HepG2 (cell line): ENCODE measurements at regions not wholly inside any gene's neighbourhood (a gene's known extent, or its start where the extent isn't known, plus 50 kb on each side); places are given as distances from the start of the nearest gene placed in this dataset.

Source experiments
- ATAC-seq: fragments of 200-7000 bp; cut with Tn5 transposase; 3 replicates; pipeline ENCODE4 v1.9.1; 2020; ENCODE audit warnings: mild to moderate bottlenecking, moderate library complexity
- BruUV-seq: library from RNA; stranded (reverse); fragments of 400-500 nt; replicated peaks from 2 replicates; lab custom pipeline; 2021; lab: Mats Ljungman, UMichigan
- CTCF ChIA-PET: fragments of 300-600 bp; formaldehyde crosslinking; extraction: SDS; loops from one replicate; lab custom pipeline; 2021; ENCODE audit warnings: low total read pairs, inconsistent platforms, low intra/inter-chr PET ratio; lab: Yijun Ruan, JAX
- POLR2A ChIA-PET: fragments of 350-600 bp; sonication (Branson Sonifier 250); formaldehyde crosslinking; loops from one replicate; lab custom pipeline; 2020; ENCODE audit warnings: antibody characterized with exemption, inconsistent platforms; lab: Yijun Ruan, JAX
- DNase-seq: peaks from one replicate; pipeline ENCODE4 v3.0.0-alpha.2; 2015; ENCODE audit warnings: low spot score
- FAIRE-seq: peaks from 3 replicates; lab custom pipeline; 2011; peaks lifted over from hg19 to GRCh38; lab: Jason Lieb, UNC
- H2AFZ ChIP-seq: one replicate; pipeline ENCODE4 v1.6.1; 2011; ENCODE audit warnings: low read length, inconsistent platforms
- H3K27ac ChIP-seq: fragments of 300-600 bp; 3 replicates; pipeline ENCODE4 v1.8.0; 2011; ENCODE audit warnings: mixed run types, mild to moderate bottlenecking, mixed read lengths, low read length, inconsistent platforms; ENCODE audit not compliant: insufficient read depth; ENCODE audit errors: extremely low read length
- H3K27me3 ChIP-seq, 2 experiments: fragments of 200-600 bp in 1 of 2; 2 replicates in 1 of 2; 3 replicates in 1 of 2; pipeline versions ENCODE4 v1.6.0 to v1.8.0; 2011; ENCODE audit warnings: low read length in 2 of 2, mild to moderate bottlenecking in 2 of 2, moderate library complexity in 2 of 2, inconsistent platforms in 1 of 2; ENCODE audit not compliant: insufficient read depth in 2 of 2, control insufficient read depth in 1 of 2
- H3K36me3 ChIP-seq, 2 experiments: fragments of 200-600 bp in 1 of 2; replicated peaks in 1 of 2; 2 replicates in 1 of 2; 3 replicates in 1 of 2; pipeline versions ENCODE4 v1.5.1 to v1.8.0; 2011; ENCODE audit warnings: low read length in 2 of 2, inconsistent platforms in 1 of 2; ENCODE audit not compliant: insufficient read depth in 2 of 2, control insufficient read depth in 1 of 2
- H3K4me1 ChIP-seq: 2 replicates; pipeline ENCODE4 v1.5.1; 2012; ENCODE audit warnings: low read length, inconsistent platforms; ENCODE audit not compliant: insufficient read depth
- H3K4me2 ChIP-seq: 2 replicates; pipeline ENCODE4 v1.6.0; 2011; ENCODE audit warnings: low read depth, low read length, inconsistent platforms
- H3K4me3 ChIP-seq, 3 experiments: fragments of 200-600 bp in 1 of 3; sonication (generic), shearing (Covaris generic) in 1 of 3; replicated peaks in 1 of 3; 2 replicates each; pipeline ENCODE4 v1.5.1; 2011 to 2016; ENCODE audit warnings: low read length in 3 of 3, inconsistent platforms in 2 of 3, low read depth in 2 of 3, mild to moderate bottlenecking in 2 of 3, control low read depth in 1 of 3, mixed read lengths in 1 of 3; ENCODE audit not compliant: insufficient read depth in 1 of 3
- H3K79me2 ChIP-seq: one replicate; pipeline ENCODE4 v1.6.1; 2011; ENCODE audit warnings: low read length, inconsistent platforms; ENCODE audit not compliant: insufficient read depth
- H3K9ac ChIP-seq: 2 replicates; pipeline ENCODE4 v1.6.0; 2011; ENCODE audit warnings: mild to moderate bottlenecking, low read depth, low read length, inconsistent platforms; ENCODE audit not compliant: insufficient read depth
- H3K9me3 ChIP-seq: 2 replicates; pipeline ENCODE4 v1.5.1; 2012; ENCODE audit warnings: mild to moderate bottlenecking, low read length
- H4K20me1 ChIP-seq: 2 replicates; pipeline ENCODE4 v1.6.0; 2011; ENCODE audit warnings: inconsistent platforms, mild to moderate bottlenecking, low read length, moderate library complexity; ENCODE audit not compliant: insufficient read depth
- ATRX ChIP-seq: sonication (generic); formaldehyde crosslinking; IDR thresholded peaks from 2 replicates; pipeline ENCODE4 v1.4.0; 2020; ENCODE audit warnings: missing genetic modification reagents, borderline replicate concordance
- BORCS8-MEF2B ChIP-seq: sonication (generic); formaldehyde crosslinking; IDR thresholded peaks from 2 replicates; pipeline ENCODE4 v1.8.0; 2022; ENCODE audit warnings: mild to moderate bottlenecking, missing genetic modification reagents
- LRRFIP1 ChIP-seq: sonication (generic); formaldehyde crosslinking; conservative IDR thresholded peaks from 2 replicates; pipeline ENCODE4 v1.4.0; 2020; ENCODE audit warnings: missing genetic modification reagents
- MAFF ChIP-seq: IDR thresholded peaks from 2 replicates; pipeline ENCODE4 v1.6.1; 2011; ENCODE audit warnings: low read depth, low read length, improper control_type of control experiment
- MAFK ChIP-seq, 2 experiments: IDR thresholded peaks in 1 of 2; conservative IDR thresholded peaks in 1 of 2; 2 replicates each; pipeline ENCODE4 v1.6.1; 2011; ENCODE audit warnings: improper control_type of control experiment in 2 of 2, low read length in 2 of 2
- PRPF4 ChIP-seq: fragments of 200-400 bp; formaldehyde crosslinking; IDR thresholded peaks from 2 replicates; pipeline ENCODE4 v1.6.1; 2016; ENCODE audit warnings: low read length, low read depth; ENCODE audit not compliant: poor library complexity, severe bottlenecking
- ZNF138 ChIP-seq: sonication (generic); formaldehyde crosslinking; IDR thresholded peaks from 2 replicates; pipeline ENCODE4 v1.5.0; 2020; ENCODE audit warnings: mild to moderate bottlenecking, low read depth, missing genetic modification reagents
- ZNF530 ChIP-seq: sonication (generic); formaldehyde crosslinking; IDR thresholded peaks from 2 replicates; pipeline ENCODE4 v1.5.0; 2020; ENCODE audit warnings: low read depth, mild to moderate bottlenecking, missing genetic modification reagents
- WGBS: methylation state at CpG from one replicate; pipeline ENCODE4 v1.1.6; 2017; ENCODE audit warnings: low lambda C conversion rate; 5-methylcytosine and 5-hydroxymethylcytosine counted together
- in situ Hi-C: cut with HindIII; loops from 2 replicates; pipeline ENCODE4 v1.10.0; 2017; ENCODE audit warnings: low pct_unique_long_range_greater_than_20kb; ENCODE audit not compliant: extremely low pct_ligation_motif_present
- intact Hi-C: fragments of 100-400 bp; cut with micrococcal nuclease; formaldehyde crosslinking; loops from one replicate; pipeline ENCODE4 v1.10.0; 2022; ENCODE audit not compliant: unreplicated experiment
- TF ChIP-seq, protein P1 (sequence below): sonication (generic); formaldehyde crosslinking; IDR thresholded peaks from 2 replicates; pipeline ENCODE4 v1.4.0; 2020; ENCODE audit warnings: missing genetic modification reagents

DNA sequence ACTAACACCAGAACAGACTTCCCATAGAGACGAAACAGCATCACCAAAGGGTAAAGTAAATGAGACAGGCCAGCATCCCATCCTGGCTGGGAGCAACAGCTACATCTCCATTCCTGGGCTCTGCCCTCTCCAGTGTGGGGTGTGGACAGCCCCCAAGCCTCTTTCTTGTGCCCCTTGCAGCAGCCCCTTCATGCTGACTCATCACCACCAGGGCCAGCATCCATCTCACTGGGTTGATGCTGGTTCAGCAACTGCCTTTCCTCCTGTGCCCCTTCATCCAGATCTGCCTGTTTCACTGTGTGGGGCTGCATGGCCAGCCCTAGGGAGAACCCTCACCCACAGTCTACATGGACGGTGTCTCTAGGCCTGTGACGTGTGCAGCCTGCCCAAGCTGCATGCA, 569.1 kb upstream of the TBX3 start:
- no peaks in the 10 kb centered on the region for H3K9me3 ChIP-seq
- in situ Hi-C loops, result no loop called here

More for the DNA sequence above, 569.1 kb upstream of the TBX3 start:
- Histone ChIP-seq H3K36me3 (no peaks in the 10 kb centered on the region), H4K20me1 (no peaks in the 10 kb centered on the region), H3K27me3 (peaks cover 0 to 7% of the 10 kb centered on the region in 2 experiments; a peak in 2 of 5 replicates), H3K4me2 (no peak overlapping the region), H3K4me3 (no peak overlapping the region), H2AFZ (no peak overlapping the region), H3K79me2 (no peaks in the 10 kb centered on the region), H3K4me1 (no peaks in the 10 kb centered on the region), H3K9ac (no peak overlapping the region), H3K27ac (no peak overlapping the region)
- CTCF ChIA-PET, result no interaction called here
- 27% methylated on average over 3 of the region's 3 CpGs for WGBS
- BruUV-seq, result no TSS peak
- no peak for TF ChIP-seq ATRX
- no peak for TF ChIP-seq ZNF138 (CRISPR knock-in tag)
- TF ChIP-seq MAFF, result peak; percentile 32; the same call in 1 of the 2 replicates
- TF ChIP-seq ZNF530 (CRISPR knock-in tag), result no peak
- TF ChIP-seq, protein P1, sequence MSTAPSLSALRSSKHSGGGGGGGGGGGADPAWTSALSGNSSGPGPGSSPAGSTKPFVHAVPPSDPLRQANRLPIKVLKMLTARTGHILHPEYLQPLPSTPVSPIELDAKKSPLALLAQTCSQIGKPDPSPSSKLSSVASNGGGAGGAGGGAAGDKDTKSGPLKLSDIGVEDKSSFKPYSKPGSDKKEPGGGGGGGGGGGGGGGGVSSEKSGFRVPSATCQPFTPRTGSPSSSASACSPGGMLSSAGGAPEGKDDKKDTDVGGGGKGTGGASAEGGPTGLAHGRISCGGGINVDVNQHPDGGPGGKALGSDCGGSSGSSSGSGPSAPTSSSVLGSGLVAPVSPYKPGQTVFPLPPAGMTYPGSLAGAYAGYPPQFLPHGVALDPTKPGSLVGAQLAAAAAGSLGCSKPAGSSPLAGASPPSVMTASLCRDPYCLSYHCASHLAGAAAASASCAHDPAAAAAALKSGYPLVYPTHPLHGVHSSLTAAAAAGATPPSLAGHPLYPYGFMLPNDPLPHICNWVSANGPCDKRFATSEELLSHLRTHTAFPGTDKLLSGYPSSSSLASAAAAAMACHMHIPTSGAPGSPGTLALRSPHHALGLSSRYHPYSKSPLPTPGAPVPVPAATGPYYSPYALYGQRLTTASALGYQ (CRISPR knock-in tag), result no peak
- no peak for TF ChIP-seq PRPF4
- TF ChIP-seq BORCS8-MEF2B, result no peak
- peak; percentile 58 to 63 for TF ChIP-seq MAFK (conservative IDR thresholded peaks at IDR 0.05 in 1 of 2, IDR thresholded peaks at IDR 0.05 in 1 of 2; ENCODE audit: low read length in 2 of 2)
- TF ChIP-seq LRRFIP1 (CRISPR knock-in tag), result no peak
- no peak for ATAC-seq
- POLR2A ChIA-PET, result no interaction called here
- intact Hi-C loops, result no loop called here
- no peak for FAIRE-seq
- no peak for DNase-seq
